ENCODE measurements at regions not wholly inside any gene's neighbourhood (a gene's known extent, or its start where the extent isn't known, plus 50 kb on each side); places are given as distances from the start of the nearest gene placed in this dataset.

- no peak for DNase-seq
Measured at GRCh38 chr11:95545116-95545875, 244.3 kb downstream of the FAM76B start.

GRCh38 chr11:95544095-95544856, 245.3 kb downstream of the FAM76B start:
- DNase-seq: no peak

- no peak for DNase-seq
Measured at GRCh38 chr11:95542868-95543551, 246.6 kb downstream of the FAM76B start.

- DNase-seq: no peak
Measured at GRCh38 chr11:95541715-95542114, 247.9 kb downstream of the FAM76B start.

DNA sequence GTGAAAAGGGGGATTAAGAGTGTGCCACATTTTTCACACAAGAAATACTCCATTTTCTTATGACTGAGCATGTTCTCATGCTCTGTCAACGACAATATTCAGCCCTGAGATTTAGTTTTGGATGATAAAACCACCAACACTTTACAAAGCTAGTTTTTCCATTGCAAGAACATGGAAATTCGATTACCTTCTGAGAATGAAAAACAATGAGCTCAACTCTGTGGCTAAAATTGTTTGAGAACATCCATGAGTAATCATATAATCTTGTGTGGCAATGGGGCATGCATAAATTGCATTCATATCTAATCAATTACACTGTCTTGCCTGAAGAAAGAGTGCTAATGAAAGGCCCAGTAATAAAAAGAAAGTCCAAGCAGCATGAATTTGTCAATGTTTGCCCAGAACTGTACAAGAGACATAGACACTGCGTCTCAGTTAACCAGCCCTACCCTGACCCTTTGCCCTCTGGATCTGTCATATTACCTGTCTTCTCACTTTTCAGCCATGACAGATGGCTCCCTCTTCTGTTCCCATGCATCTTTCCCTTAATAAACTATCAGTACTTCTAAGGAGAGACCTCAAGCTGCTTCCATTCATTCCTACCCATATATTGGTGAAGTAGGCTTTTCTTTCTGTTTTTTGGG, 253.4 kb downstream of the FAM76B start:
- no peak for DNase-seq

DNA sequence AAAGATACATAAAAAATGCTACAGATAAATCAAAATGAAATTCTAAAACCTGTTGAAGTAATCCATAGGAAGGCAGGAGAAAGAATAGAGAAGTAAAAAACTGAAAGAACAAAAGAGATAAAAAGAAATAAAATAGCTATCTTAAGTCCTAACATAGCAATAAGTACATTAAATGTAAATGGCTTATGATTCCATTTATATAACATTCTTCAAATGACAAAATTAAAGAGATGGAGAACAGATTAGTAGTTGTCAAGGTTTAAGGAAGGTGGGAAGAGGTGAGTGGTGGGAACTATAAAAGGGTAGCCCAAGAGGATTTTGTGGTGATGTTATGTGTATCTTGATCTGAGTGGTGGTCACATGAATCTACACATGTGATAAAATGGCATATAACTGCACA, 254.8 kb downstream of the FAM76B start:
- no peak for DNase-seq

DNA sequence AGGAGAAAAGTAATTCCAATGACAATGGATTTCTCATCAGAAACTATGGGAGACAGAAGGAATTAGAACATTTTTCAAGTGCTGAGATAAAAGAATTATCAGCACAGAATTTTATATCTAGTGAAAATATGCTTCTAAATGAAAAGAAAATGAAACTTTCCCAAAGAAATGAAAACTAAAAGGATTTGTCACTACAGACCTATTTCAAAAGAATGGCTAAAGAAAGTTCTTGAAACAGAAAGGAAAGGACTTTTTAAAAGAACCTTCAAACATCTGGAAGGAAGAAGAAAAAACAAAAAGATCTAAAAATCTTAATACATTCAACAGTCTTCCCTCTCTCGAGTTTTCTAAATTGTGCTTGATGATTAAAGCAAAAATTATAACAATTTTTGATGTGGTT, 255.4 kb downstream of the FAM76B start:
- DNase-seq: no peak

DNA sequence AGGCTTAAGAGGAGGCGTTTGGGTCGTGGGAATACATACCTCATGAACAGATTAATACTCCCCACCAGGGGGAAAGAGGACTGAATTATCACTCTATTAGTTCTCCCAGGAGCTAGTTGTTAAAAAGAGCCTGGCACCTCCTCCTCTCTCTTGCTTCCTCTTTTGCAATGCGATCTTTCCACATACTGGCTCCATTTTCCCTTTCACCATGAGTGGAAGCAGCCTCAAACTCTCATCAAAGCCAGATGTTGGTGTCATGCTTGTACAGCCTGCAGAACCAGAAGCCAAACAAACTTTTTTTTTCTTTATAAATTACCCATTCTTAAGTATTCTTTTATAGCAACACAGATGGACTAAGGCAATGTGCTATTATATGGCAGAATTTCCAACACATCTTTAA, 258.5 kb downstream of the FAM76B start:
- DNase-seq: no peak

DNA sequence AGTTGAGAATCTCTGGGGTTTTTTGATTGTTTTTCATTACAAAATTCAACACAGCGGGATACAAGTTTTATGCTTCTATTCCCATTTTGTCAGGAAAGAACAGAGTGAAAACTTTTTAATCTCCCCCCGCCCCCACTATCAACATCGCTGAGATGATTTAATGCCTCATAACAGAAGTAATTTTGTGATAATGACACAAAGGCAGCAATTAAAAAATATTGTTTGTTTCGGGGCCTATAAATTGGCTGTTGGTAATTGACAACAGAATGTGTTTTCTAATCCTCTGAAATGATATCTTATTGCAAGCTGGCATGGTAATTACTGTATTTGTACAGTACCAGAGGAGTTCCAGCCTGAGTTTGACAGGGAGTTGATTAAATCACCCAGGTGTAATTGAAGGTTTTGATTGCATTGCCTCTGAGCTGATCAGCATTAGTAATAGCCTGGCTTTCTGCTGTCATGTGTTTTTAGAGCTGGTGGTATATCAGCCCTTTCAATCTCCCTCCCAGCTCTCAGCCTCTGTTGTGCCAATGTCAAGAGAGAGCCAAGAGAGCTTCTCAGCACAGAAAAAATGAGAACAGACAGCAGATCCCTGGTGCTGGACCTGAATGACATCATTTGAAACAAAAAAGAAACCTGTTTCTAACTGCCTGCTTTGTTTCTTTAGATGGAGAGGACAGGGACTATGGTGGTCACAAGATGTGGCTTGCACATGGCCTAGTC, 265.1 kb downstream of the FAM76B start:
- no peak for DNase-seq

GRCh38 chr11:95522874-95523273, 266.7 kb downstream of the FAM76B start:
- no peak for DNase-seq

DNA sequence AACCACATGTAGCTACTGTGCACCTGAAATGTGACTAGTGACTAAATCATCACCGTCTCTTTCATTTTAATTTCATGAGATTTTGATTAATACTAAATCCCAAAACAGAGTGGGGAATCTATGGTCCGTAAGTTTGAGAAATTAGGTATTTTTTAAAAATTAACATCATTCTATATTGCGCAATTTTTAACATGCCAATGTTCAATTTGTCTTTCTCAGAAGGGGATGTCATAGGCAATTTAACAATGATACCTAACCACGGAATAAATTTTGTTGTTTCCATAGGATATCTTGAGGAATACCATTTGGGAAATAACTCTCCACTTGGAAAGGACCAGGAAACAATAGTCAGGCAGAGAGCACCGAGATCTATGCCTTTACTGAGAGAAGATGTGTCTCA, 267.7 kb downstream of the FAM76B start:
- DNase-seq: no peak

- DNase-seq: no peak
Measured at GRCh38 chr11:95521133-95521542, 268.4 kb downstream of the FAM76B start.

DNA sequence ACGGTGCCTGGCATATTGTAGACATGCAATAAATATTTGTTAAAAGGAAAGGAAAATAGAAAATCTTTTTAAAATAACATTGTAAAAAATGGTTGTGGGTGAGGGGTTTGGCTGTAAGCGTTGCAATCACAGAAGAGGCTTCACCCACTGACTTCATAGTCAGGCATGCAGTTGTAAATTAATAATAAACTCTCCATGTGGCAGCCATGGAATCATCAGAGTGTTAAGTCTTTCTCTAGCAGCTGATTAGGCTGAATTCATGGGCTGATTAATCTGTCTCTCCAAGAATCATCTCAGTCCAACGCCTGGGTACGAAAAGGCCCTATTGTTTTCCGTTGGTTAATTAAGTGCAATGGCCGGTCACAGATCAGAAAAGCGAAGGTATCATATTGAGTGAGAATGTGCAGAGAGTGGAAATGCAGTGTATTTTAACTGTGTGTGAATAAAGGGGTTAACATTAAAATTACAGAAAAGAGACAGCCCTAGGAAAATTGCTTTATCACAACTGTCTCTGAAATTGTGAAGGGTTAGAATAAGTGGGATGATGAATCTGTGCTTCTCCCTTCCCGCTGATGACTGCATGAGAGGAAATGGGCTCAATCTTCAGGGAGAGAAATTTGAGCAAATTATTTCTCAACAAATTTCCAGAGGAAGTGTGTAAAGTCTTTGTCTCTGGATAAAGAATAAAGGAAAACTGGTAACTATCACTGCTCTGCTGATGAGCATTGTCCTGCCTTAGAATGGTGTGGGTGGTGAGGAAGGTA, 269.0 kb downstream of the FAM76B start:
- no peak for DNase-seq

DNA sequence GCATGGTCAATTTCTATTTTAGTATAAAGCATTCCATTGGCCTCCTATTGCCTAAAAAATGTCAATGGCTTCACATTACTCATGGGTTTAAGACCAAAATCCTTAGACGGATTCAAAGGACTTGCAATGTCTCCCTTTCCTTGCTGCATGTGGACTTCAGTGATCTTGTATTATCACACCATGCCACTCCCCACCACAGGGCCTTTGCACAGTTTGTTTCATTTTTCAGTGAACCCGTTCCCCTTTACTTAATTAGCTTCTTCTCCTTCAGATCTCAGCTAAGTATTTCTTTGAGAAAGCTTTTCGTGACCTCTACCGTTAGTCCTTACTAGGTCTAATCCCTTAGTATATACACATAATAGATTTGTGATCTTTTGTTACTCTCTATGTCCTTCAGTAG, 269.7 kb downstream of the FAM76B start:
- no peak for DNase-seq

GRCh38 chr11:95517453-95517852, 272.1 kb downstream of the FAM76B start:
- DNase-seq: no peak

GRCh38 chr11:95516786-95517185, 272.8 kb downstream of the FAM76B start:
- DNase-seq: no peak

GRCh38 chr11:95516175-95516574, 273.4 kb downstream of the FAM76B start:
- no peak for DNase-seq

DNA sequence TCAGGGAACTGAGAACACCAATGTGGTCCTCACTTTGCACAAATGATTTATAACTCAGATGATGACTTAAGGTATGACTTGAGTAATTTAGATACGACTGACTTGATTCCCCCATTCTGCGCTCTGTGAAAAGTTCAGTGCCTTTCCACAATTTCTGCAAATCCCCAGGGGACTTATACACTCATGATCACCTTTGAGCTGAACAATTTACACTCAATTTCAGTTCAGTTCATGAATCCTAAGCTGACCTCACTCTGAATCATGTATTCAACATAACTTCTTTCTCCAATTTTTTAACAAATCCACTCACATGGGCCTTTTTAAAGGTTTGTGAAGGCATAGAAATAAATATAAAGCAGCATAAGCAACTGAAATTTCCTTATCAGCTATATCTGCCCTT, 274.2 kb downstream of the FAM76B start:
- DNase-seq: no peak

DNA sequence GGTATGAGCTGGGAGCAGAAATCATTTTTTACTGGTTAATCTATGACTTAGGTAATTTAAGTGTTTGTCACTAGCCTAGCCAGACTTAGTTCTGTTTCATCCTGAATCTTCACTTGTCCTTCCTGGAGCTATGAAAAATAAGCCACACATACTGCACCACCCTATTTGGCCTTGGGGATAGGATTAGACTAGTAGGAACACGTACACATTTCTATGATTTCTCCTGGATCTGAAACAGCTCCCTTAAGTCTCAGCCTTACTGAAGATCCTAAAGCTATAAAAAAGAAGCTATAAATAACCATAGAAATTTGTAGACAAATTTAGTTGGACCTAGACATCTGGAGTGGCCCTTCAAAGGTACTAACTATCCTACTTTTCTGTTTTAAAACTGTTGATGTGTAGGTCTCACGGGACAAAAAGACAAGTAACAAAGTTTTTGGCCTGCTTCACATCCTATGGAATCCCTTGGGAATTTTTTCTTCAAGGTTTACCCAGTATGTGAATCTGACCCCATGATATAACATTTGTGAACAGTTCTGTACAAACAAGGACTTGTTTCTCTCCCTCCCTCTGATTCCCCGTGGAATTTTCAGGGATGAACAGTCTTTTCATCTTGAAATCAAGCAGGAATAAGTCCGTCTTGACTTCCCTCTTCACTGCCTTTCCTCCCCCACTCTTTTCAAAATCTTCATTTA, 275.0 kb downstream of the FAM76B start:
- no peak for DNase-seq

GRCh38 chr11:95512682-95513081, 276.9 kb downstream of the FAM76B start:
- DNase-seq: no peak

GRCh38 chr11:95512177-95512576, 277.4 kb downstream of the FAM76B start:
- no peak for DNase-seq

Data from activated CD4-positive, alpha-beta T cell treated with anti-CD3 and anti-CD28 coated beads, Interleukin-2, amount 50 U/mL, for 1 hour (primary cell).